ENCODE measurements at regions not wholly inside any gene's neighbourhood (a gene's known extent, or its start where the extent isn't known, plus 50 kb on each side); places are given as distances from the start of the nearest gene placed in this dataset.

GRCh38 chr12:69172491-69172890 lies 66.9 kb upstream of the CPSF6 start:
- no peak for TF ChIP-seq CTCF (IDR thresholded peaks at IDR 0.05 in 4 of 5, conservative IDR thresholded peaks at IDR 0.05 in 1 of 5)
- no peak for TF ChIP-seq POLR2A (IDR thresholded peaks at IDR 0.05)
